22Rv1 (cell line): ENCODE measurements at regions not wholly inside any gene's neighbourhood (a gene's known extent, or its start where the extent isn't known, plus 50 kb on each side); places are given as distances from the start of the nearest gene placed in this dataset.

Experiments used
- H3K27ac ChIP-seq: fragments of 450-650 bp; 2 replicates; pipeline ENCODE4 v1.5.1; 2017
- CTCF ChIP-seq: fragments of 450-650 bp; IDR thresholded peaks from 2 replicates; pipeline ENCODE4 v1.5.1; 2017; ENCODE audit warnings: mild to moderate bottlenecking
- ZFX ChIP-seq: fragments of 450-650 bp; IDR thresholded peaks from 2 replicates; pipeline ENCODE4 v1.6.1; 2017; ENCODE audit warnings: antibody characterized with exemption, borderline replicate concordance

- H3K27ac ChIP-seq, result no peak overlapping the region
- no peak for TF ChIP-seq ZFX
- no peak for TF ChIP-seq CTCF
Observed at GRCh38 chrX:42220666-42221065, 297.3 kb upstream of the CASK start.

GRCh38 chrX:42220083-42220482 is 296.7 kb upstream of the CASK start:
- TF ChIP-seq CTCF, result no peak
- no peak for TF ChIP-seq ZFX

GRCh38 chrX:42219231-42219630 is 295.9 kb upstream of the CASK start:
- H3K27ac ChIP-seq, result no peak overlapping the region

More at GRCh38 chrX:42220083-42220482, 296.7 kb upstream of the CASK start:
- no peak overlapping the region for H3K27ac ChIP-seq

GRCh38 chrX:42195506-42195905 is 272.2 kb upstream of the CASK start:
- no peak overlapping the region for H3K27ac ChIP-seq
- TF ChIP-seq CTCF (no peak), ZFX (no peak)

More at GRCh38 chrX:42219231-42219630, 295.9 kb upstream of the CASK start:
- no peak for TF ChIP-seq CTCF
- no peak for TF ChIP-seq ZFX

- H3K27ac ChIP-seq, result no peak overlapping the region
- TF ChIP-seq ZFX (no peak), CTCF (no peak)
Observed at GRCh38 chrX:42189576-42189975, 266.2 kb upstream of the CASK start.

- H3K27ac ChIP-seq, result no peak overlapping the region
- TF ChIP-seq ZFX (no peak), CTCF (no peak)
Observed at GRCh38 chrX:42188730-42189129, 265.4 kb upstream of the CASK start.

- no peak overlapping the region for H3K27ac ChIP-seq
- no peak for TF ChIP-seq CTCF
- no peak for TF ChIP-seq ZFX
Observed at GRCh38 chrX:42176789-42177188, 253.4 kb upstream of the CASK start.
